A673 (cell line): ENCODE measurements at regions not wholly inside any gene's neighbourhood (a gene's known extent, or its start where the extent isn't known, plus 50 kb on each side); places are given as distances from the start of the nearest gene placed in this dataset.

ENCODE experiments used
- BruUV-seq: library from RNA; stranded (reverse); fragments of 400-500 nt; replicated peaks from 2 replicates; lab custom pipeline; 2021; lab: Mats Ljungman, UMichigan
- CTCF ChIA-PET: fragments of 300-600 bp; sonication (Branson Sonifier 250); formaldehyde crosslinking; loops from one replicate; lab custom pipeline; 2022; ENCODE audit warnings: antibody characterized with exemption; lab: Charles Lee
- POLR2A ChIA-PET: fragments of 300-600 bp; sonication (Branson Sonifier 250); formaldehyde crosslinking; loops from one replicate; lab custom pipeline; 2022; ENCODE audit warnings: antibody characterized with exemption; ENCODE audit not compliant: low non-redundant PET; lab: Charles Lee
- DNase-seq: peaks from one replicate; pipeline ENCODE4 v3.0.0-alpha.2; 2015; ENCODE audit warnings: low spot score
- H3K27ac ChIP-seq: fragments of 200-600 bp; sonication (generic); 2 replicates; pipeline ENCODE4 v1.5.1; 2016; ENCODE audit warnings: mixed run types, low read depth, mild to moderate bottlenecking, mixed read lengths, antibody characterized with exemption, low read length; ENCODE audit not compliant: poor library complexity, severe bottlenecking
- H3K27me3 ChIP-seq: fragments of 200-600 bp; sonication (generic); replicated peaks from 2 replicates; pipeline ENCODE4 v1.6.1; 2017; ENCODE audit warnings: mixed run types, low read depth, mild to moderate bottlenecking, mixed read lengths, antibody characterized with exemption, low read length; ENCODE audit not compliant: insufficient read depth, poor library complexity
- H3K36me3 ChIP-seq: fragments of 200-600 bp; sonication (generic); 2 replicates; pipeline ENCODE4 v1.6.1; 2016; ENCODE audit warnings: mixed run types, mild to moderate bottlenecking, mixed read lengths, antibody characterized with exemption, low read length; ENCODE audit not compliant: insufficient read depth, poor library complexity, severe bottlenecking
- H3K4me1 ChIP-seq: fragments of 200-600 bp; sonication (generic); 2 replicates; pipeline ENCODE4 v1.6.1; 2017; ENCODE audit warnings: mixed run types, mild to moderate bottlenecking, mixed read lengths, antibody characterized with exemption, low read length; ENCODE audit not compliant: insufficient read depth, poor library complexity, severe bottlenecking
- H3K4me3 ChIP-seq: fragments of 200-600 bp; sonication (generic); 2 replicates; pipeline ENCODE4 v1.5.1; 2016; ENCODE audit warnings: low read depth, mixed run types, mild to moderate bottlenecking, mixed read lengths, low read length; ENCODE audit not compliant: poor library complexity, severe bottlenecking
- H3K9me3 ChIP-seq: fragments of 200-600 bp; sonication (generic); 2 replicates; pipeline ENCODE4 v1.6.1; 2016; ENCODE audit warnings: mixed run types, low read depth, mild to moderate bottlenecking, mixed read lengths, antibody characterized with exemption, low read length; ENCODE audit not compliant: poor library complexity, severe bottlenecking
- EZH2 ChIP-seq: fragments of 200-600 bp; sonication (generic); IDR thresholded peaks from 2 replicates; pipeline ENCODE4 v1.6.1; 2017; ENCODE audit warnings: borderline replicate concordance, low read depth, mild to moderate bottlenecking, mixed read lengths, antibody characterized with exemption, low read length; ENCODE audit not compliant: poor library complexity, severe bottlenecking
- intact Hi-C: fragments of 100-400 bp; cut with micrococcal nuclease; formaldehyde crosslinking; loops from one replicate; pipeline ENCODE4 v1.10.0; 2022; ENCODE audit not compliant: unreplicated experiment
- TF ChIP-seq, protein P1 (sequence below): fragments of 300-800, 200-600 bp; sonication (generic); conservative IDR thresholded peaks from 2 replicates; pipeline ENCODE4 v1.5.1; 2017; ENCODE audit warnings: low read depth, mild to moderate bottlenecking, antibody characterized with exemption, low read length, moderate library complexity, mixed read lengths

DNA sequence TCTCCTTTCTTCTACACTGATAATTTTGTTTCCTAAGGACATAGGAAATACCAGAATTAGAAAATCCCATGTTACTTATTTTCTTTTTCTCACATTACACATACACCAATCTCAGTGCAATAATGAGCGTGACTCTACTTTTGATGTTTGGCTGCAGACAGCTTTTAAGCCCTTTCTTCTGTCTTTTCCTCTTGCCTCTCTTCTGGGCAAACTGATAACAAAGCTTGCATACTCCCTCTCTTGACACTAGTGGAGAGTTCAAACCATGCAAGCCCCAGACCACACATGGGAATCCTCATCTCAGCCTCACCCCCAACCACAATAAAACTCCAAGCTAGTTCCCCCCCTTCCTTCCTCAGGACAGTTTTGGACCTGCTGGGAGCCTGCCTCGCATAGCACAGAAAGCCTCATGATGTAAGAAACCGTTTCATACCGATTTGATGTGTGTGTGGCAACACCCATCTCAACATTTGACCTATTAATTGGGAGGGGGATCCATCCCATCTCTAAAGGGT lies 161.9 kb downstream of the EMP1 start:
- TF ChIP-seq, protein P1, sequence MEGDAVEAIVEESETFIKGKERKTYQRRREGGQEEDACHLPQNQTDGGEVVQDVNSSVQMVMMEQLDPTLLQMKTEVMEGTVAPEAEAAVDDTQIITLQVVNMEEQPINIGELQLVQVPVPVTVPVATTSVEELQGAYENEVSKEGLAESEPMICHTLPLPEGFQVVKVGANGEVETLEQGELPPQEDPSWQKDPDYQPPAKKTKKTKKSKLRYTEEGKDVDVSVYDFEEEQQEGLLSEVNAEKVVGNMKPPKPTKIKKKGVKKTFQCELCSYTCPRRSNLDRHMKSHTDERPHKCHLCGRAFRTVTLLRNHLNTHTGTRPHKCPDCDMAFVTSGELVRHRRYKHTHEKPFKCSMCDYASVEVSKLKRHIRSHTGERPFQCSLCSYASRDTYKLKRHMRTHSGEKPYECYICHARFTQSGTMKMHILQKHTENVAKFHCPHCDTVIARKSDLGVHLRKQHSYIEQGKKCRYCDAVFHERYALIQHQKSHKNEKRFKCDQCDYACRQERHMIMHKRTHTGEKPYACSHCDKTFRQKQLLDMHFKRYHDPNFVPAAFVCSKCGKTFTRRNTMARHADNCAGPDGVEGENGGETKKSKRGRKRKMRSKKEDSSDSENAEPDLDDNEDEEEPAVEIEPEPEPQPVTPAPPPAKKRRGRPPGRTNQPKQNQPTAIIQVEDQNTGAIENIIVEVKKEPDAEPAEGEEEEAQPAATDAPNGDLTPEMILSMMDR, result no peak
- no peak for TF ChIP-seq EZH2
- Histone ChIP-seq H3K27me3 (peaks cover 78% of the 10 kb centered on the region), H3K36me3 (no peaks in the 10 kb centered on the region), H3K4me1 (no peaks in the 10 kb centered on the region), H3K27ac (no peak overlapping the region), H3K4me3 (no peak overlapping the region), H3K9me3 (no peaks in the 10 kb centered on the region)
- POLR2A ChIA-PET, result no interaction called here
- CTCF ChIA-PET, result no interaction called here
- no peak for DNase-seq
- no TSS peak for BruUV-seq
- intact Hi-C loops, result no loop called here

DNA sequence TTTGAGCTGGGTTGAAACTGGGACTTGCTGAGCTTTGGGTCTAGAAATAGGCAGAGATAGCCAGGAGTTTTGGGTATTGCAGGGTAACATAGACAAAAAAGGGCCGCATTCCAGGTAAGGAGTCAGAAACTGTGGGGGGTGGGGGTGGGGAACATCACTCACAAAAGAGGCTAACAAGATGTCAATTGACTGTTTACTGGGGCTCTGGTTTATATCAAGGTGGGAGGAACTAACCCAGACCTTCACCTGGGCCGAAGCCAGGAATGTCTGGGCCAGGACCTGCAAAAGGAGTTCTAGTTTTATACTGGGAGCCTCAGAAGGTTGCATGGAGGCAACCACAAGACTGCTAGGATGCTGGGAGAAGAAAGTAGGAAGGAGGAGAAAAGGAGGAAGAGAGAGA lies 154.4 kb downstream of the EMP1 start:
- no peak overlapping the region for H3K4me3 ChIP-seq
- H3K4me1 ChIP-seq, result no peaks in the 10 kb centered on the region
- no peak for DNase-seq
- ChIA-PET CTCF (interaction anchor here (1.5 to 1.8 kb wide), 2 partner anchors 11 to 73 kb away, joined by 3 to 7 read pairs; no protein-coding TSS in a partner anchor), POLR2A (interaction anchor here (0.7 kb wide), 1 partner anchor 85 kb away, joined by 3 read pairs; no protein-coding TSS in a partner anchor)
- no TSS peak for BruUV-seq
- no peaks in the 10 kb centered on the region for H3K9me3 ChIP-seq
- intact Hi-C loops, result no loop called here
- peaks cover 28% of the 10 kb centered on the region for H3K27me3 ChIP-seq
- H3K27ac ChIP-seq, result no peak overlapping the region
- no peak for TF ChIP-seq EZH2
- TF ChIP-seq, protein P1, result no peak
- H3K36me3 ChIP-seq, result no peaks in the 10 kb centered on the region

DNA sequence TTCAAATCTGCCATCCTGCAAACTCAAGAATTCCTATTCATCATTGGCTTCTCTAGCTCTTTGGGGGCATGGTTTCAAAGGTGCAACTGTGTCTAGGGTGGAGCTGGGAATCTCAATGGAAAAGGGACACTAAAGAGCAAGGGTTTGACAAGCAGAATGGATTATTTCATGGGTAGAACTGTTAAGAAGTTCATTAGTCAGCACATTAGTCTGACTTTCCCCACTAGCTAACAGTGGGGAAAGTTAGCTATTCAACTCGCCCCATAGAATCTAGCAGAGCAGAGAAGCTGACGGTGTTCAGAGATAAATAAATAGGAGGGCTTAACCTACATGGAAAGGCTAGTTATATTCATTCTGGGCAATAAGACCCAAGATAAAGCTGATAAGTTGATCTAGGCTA lies 153.9 kb downstream of the EMP1 start:
- intact Hi-C loops, result no loop called here
- Histone ChIP-seq H3K4me1 (no peaks in the 10 kb centered on the region), H3K4me3 (no peak overlapping the region), H3K9me3 (no peaks in the 10 kb centered on the region), H3K27me3 (peaks cover 22% of the 10 kb centered on the region), H3K27ac (no peak overlapping the region), H3K36me3 (no peaks in the 10 kb centered on the region)
- TF ChIP-seq, protein P1, result no peak
- TF ChIP-seq EZH2, result no peak
- DNase-seq, result no peak
- no TSS peak for BruUV-seq
- POLR2A ChIA-PET, result interaction anchor here (0.7 kb wide), 1 partner anchor 85 kb away, joined by 3 read pairs; no protein-coding TSS in a partner anchor
- CTCF ChIA-PET, result interaction anchor here (1.5 to 1.8 kb wide), 2 partner anchors 12 to 72 kb away, joined by 3 to 7 read pairs; no protein-coding TSS in a partner anchor
